ENCODE measurements at regions not wholly inside any gene's neighbourhood (a gene's known extent, or its start where the extent isn't known, plus 50 kb on each side); places are given as distances from the start of the nearest gene placed in this dataset.

DNA sequence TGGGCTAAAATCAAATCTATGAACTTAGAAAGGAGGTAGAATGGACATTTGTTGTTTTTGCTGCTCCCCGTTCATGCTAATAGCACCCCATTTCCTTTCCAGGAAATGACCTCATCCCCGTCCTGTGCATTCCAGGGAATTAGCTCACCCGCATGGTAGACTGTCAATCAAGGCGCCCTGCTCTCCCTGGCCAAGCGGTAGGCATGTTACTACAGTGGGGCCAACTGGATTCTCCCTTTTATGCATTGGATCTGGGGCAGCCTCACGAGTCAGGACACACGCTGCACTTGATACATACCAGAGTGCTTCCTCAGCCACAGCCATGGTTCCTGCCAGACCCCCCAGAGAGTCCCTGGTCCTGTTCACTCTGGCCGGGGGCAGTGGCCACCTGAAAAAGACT is 111.0 kb upstream of the PTCH1 start:
- TF ChIP-seq, protein P1, sequence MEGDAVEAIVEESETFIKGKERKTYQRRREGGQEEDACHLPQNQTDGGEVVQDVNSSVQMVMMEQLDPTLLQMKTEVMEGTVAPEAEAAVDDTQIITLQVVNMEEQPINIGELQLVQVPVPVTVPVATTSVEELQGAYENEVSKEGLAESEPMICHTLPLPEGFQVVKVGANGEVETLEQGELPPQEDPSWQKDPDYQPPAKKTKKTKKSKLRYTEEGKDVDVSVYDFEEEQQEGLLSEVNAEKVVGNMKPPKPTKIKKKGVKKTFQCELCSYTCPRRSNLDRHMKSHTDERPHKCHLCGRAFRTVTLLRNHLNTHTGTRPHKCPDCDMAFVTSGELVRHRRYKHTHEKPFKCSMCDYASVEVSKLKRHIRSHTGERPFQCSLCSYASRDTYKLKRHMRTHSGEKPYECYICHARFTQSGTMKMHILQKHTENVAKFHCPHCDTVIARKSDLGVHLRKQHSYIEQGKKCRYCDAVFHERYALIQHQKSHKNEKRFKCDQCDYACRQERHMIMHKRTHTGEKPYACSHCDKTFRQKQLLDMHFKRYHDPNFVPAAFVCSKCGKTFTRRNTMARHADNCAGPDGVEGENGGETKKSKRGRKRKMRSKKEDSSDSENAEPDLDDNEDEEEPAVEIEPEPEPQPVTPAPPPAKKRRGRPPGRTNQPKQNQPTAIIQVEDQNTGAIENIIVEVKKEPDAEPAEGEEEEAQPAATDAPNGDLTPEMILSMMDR (conservative IDR thresholded peaks at IDR 0.05; ENCODE audit: low read length): no peak
- TF ChIP-seq EZH2phosphoT487 (IDR thresholded peaks at IDR 0.05; ENCODE audit: borderline replicate concordance): no peak
